Prostate gland (tissue), 2 donors: ENCODE measurements at regions not wholly inside any gene's neighbourhood (a gene's known extent, or its start where the extent isn't known, plus 50 kb on each side); places are given as distances from the start of the nearest gene placed in this dataset.

ENCODE experiments used
- CTCF ChIP-seq, 4 experiments: fragments of 200-600 bp in 2 of 4; fragments of 450-650 bp in 2 of 4; sonication (generic) in 2 of 4; IDR thresholded peaks; 1 replicate in 3 of 4; 2 replicates in 1 of 4; pipeline ENCODE4 v1.5.1; 2016 to 2019; ENCODE audit warnings: antibody characterized with exemption in 4 of 4, mild to moderate bottlenecking in 2 of 4, moderate library complexity in 2 of 4
- POLR2A ChIP-seq: fragments of 450-650 bp; IDR thresholded peaks from one replicate; pipeline ENCODE4 v1.6.1; 2016; ENCODE audit warnings: antibody characterized with exemption, mild to moderate bottlenecking
- POLR2AphosphoS5 ChIP-seq: sonication (generic); formaldehyde crosslinking; IDR thresholded peaks from one replicate; pipeline ENCODE4 v1.6.1; 2017; ENCODE audit warnings: antibody characterized with exemption

DNA sequence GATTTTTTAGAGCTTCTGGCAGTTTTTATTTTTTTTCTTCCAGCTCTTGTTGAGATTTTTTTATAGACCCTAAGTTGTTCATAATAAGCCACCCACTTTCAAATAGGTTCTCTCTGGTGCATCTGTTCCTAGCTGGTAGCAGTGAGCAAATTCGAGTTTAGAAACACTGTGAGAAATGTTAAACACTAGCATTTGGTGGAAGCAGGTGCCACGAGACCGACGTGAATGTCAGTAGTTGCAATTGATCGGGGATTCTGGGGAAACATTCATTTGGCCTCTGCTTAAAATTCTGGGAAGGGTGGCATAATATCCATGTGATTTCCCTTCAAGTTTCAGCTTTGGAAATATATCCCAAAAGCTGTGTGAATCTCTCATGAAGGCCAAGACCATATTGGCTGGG is 435.0 kb downstream of the RNF144A start:
- TF ChIP-seq CTCF (IDR thresholded peaks at IDR 0.05), result no peak
- no peak for TF ChIP-seq POLR2A
- no peak for TF ChIP-seq POLR2AphosphoS5
